Activated effector memory CD4-positive, alpha-beta T cell treated with Interleukin-2 at 50 U/mL for 16 hours (primary cell): ENCODE measurements at regions not wholly inside any gene's neighbourhood (a gene's known extent, or its start where the extent isn't known, plus 50 kb on each side); places are given as distances from the start of the nearest gene placed in this dataset.
A peak's percentile ranks its signal among the peaks of the same experiment; 100 is the strongest.
"Not testable (repeated sequence)": the region's sequence is repeated elsewhere in the genome, so short reads cannot be mapped to it uniquely, and the experiment has no call there.

Source experiments
- DNase-seq: peaks from one replicate; pipeline ENCODE4 v3.0.0-alpha.2; 2020

- no peak for DNase-seq
Measured at GRCh38 chr1:234769986-234770795, 160.2 kb upstream of the IRF2BP2 start.

GRCh38 chr1:234769284-234769985, 159.5 kb upstream of the IRF2BP2 start:
- no peak for DNase-seq

GRCh38 chr1:234768569-234769283, 158.7 kb upstream of the IRF2BP2 start:
- DNase-seq = peak; percentile 13

GRCh38 chr1:234768171-234768568, 158.2 kb upstream of the IRF2BP2 start:
- peak; percentile 17 for DNase-seq

- no peak for DNase-seq
Measured at GRCh38 chr1:234765672-234766071, 155.7 kb upstream of the IRF2BP2 start.

GRCh38 chr1:234765181-234765580, 155.2 kb upstream of the IRF2BP2 start:
- no peak for DNase-seq

GRCh38 chr1:234763910-234764309, 153.9 kb upstream of the IRF2BP2 start:
- DNase-seq = no peak

- no peak for DNase-seq
Measured at GRCh38 chr1:234763367-234763766, 153.4 kb upstream of the IRF2BP2 start.

GRCh38 chr1:234762127-234762526, 152.1 kb upstream of the IRF2BP2 start:
- DNase-seq = not testable (repeated sequence)

- DNase-seq = no peak
Measured at GRCh38 chr1:234760303-234760723, 150.3 kb upstream of the IRF2BP2 start.

- DNase-seq = no peak
Measured at GRCh38 chr1:234759888-234760287, 149.9 kb upstream of the IRF2BP2 start.

- peak; percentile 26 for DNase-seq
Measured at GRCh38 chr1:234758851-234759250, 148.9 kb upstream of the IRF2BP2 start.

- no peak for DNase-seq
Measured at GRCh38 chr1:234756857-234757256, 146.9 kb upstream of the IRF2BP2 start.

- no peak for DNase-seq
Measured at GRCh38 chr1:234756066-234756774, 146.2 kb upstream of the IRF2BP2 start.

- no peak for DNase-seq
Measured at GRCh38 chr1:234755449-234755863, 145.5 kb upstream of the IRF2BP2 start.

- no peak for DNase-seq
Measured at GRCh38 chr1:234753979-234754378, 144.0 kb upstream of the IRF2BP2 start.

GRCh38 chr1:234752927-234753326, 142.9 kb upstream of the IRF2BP2 start:
- DNase-seq = no peak

- DNase-seq = no peak
Measured at GRCh38 chr1:234751678-234752077, 141.7 kb upstream of the IRF2BP2 start.

- no peak for DNase-seq
Measured at GRCh38 chr1:234750922-234751627, 141.1 kb upstream of the IRF2BP2 start.

- no peak for DNase-seq
Measured at GRCh38 chr1:234748713-234749112, 138.7 kb upstream of the IRF2BP2 start.

- DNase-seq = no peak
Measured at GRCh38 chr1:234748066-234748465, 138.1 kb upstream of the IRF2BP2 start.

GRCh38 chr1:234746798-234747196, 136.8 kb upstream of the IRF2BP2 start:
- no peak for DNase-seq
